Activated CD8-positive, alpha-beta T cell treated with anti-CD3 and anti-CD28 coated beads for 36 hours (primary cell): ENCODE measurements at regions not wholly inside any gene's neighbourhood (a gene's known extent, or its start where the extent isn't known, plus 50 kb on each side); places are given as distances from the start of the nearest gene placed in this dataset.

Source experiments
- ATAC-seq: fragments of 200-7000 bp; cut with Tn5 transposase; one replicate; pipeline ENCODE4 v1.10.0; 2021; ENCODE audit warnings: mild to moderate bottlenecking, moderate library complexity
- CTCF ChIA-PET: fragments of 350-600 bp; sonication (Branson Sonifier 250); formaldehyde crosslinking; loops from one replicate; lab custom pipeline; 2021; ENCODE audit warnings: antibody characterized with exemption; lab: Charles Lee
- POLR2A ChIA-PET: fragments of 350-600 bp; sonication (Branson Sonifier 250); formaldehyde crosslinking; loops from one replicate; lab custom pipeline; 2021; ENCODE audit warnings: antibody characterized with exemption; lab: Charles Lee
- DNase-seq: peaks from one replicate; pipeline ENCODE4 v3.0.0-alpha.2; 2020
- H3K27ac Mint-ChIP-seq: one replicate; pipeline ENCODE4 v1.8.0; 2021; ENCODE audit warnings: mild to moderate bottlenecking, mixed read lengths
- H3K27me3 Mint-ChIP-seq: one replicate; pipeline ENCODE4 v1.8.0; 2021; ENCODE audit warnings: mixed read lengths
- H3K36me3 Mint-ChIP-seq: one replicate; pipeline ENCODE4 v1.8.0; 2021; ENCODE audit warnings: low read depth, mixed read lengths
- H3K4me1 Mint-ChIP-seq: one replicate; pipeline ENCODE4 v1.8.0; 2021; ENCODE audit warnings: low read depth, mixed read lengths
- H3K4me3 Mint-ChIP-seq: one replicate; pipeline ENCODE4 v1.8.0; 2021; ENCODE audit warnings: mild to moderate bottlenecking, moderate library complexity, mixed read lengths
- H3K9me3 Mint-ChIP-seq: one replicate; pipeline ENCODE4 v1.8.0; 2021; ENCODE audit warnings: mixed read lengths
- intact Hi-C: fragments of 100-400 bp; cut with micrococcal nuclease; formaldehyde crosslinking; loops from one replicate; pipeline ENCODE4 v1.10.0; 2022
- TF ChIP-seq, protein P1 (sequence below): fragments of 200-600 bp; IDR thresholded peaks from one replicate; pipeline ENCODE4 v1.8.0; 2022; ENCODE audit warnings: antibody characterized with exemption, mild to moderate bottlenecking

DNA sequence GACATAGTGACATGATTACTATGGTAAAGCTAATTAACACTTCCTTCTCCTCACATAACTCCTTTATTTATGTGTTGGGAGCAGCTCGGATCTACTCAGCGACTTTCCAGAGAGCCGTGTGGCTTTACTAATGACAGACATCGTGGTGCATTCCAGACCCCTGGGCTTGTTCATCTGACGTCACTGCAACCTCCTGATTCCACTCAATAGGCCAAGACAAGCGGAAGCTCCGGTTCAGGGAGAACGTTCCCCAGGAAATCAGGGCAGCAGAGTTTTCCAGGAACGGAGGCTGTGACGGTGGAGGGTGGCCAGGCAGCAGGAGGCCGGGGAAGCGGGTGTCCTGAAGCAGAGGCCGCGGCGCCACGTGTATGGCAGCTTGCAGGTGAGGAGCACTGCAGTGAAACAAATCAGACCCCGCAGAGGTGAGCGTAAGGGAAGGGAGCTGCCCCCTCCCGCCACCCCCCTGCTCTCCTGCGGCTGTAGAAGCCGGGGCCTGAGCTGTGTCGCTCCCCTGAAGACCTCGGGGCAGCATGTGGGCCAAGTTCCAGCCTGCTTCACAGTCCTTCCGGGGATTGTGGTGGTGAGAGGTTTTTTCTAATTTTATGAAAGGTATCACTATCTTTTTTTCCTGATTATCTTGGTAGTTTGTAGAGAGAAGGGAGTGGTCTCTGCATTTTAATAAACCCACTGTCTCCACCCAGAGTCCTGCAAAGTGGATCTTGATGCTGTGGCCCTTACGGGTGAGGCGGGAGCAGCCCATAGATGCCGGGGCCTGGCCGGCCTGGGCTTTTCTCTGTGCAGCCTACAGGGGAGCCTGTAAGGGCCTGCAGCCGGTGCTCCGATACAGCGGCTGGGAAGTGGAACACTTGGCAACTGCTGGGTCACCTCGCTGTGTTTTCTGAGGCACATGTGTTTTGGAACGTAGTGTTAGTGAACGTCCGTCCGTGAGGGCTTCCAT lies 220.4 kb upstream of the IRX4 start:
- Mint-ChIP-seq H3K36me3 (no peaks in the 10 kb centered on the region), H3K9me3 (peaks cover 6% of the 10 kb centered on the region), H3K4me1 (no peaks in the 10 kb centered on the region), H3K4me3 (no peak overlapping the region), H3K27ac (no peak overlapping the region), H3K27me3 (peaks cover 7% of the 10 kb centered on the region)
- ChIA-PET POLR2A (no interaction called here), CTCF (interaction anchor here (0.6 kb wide), 1 partner anchor 85 kb away, joined by 3 read pairs; no protein-coding TSS in a partner anchor)
- TF ChIP-seq, protein P1, sequence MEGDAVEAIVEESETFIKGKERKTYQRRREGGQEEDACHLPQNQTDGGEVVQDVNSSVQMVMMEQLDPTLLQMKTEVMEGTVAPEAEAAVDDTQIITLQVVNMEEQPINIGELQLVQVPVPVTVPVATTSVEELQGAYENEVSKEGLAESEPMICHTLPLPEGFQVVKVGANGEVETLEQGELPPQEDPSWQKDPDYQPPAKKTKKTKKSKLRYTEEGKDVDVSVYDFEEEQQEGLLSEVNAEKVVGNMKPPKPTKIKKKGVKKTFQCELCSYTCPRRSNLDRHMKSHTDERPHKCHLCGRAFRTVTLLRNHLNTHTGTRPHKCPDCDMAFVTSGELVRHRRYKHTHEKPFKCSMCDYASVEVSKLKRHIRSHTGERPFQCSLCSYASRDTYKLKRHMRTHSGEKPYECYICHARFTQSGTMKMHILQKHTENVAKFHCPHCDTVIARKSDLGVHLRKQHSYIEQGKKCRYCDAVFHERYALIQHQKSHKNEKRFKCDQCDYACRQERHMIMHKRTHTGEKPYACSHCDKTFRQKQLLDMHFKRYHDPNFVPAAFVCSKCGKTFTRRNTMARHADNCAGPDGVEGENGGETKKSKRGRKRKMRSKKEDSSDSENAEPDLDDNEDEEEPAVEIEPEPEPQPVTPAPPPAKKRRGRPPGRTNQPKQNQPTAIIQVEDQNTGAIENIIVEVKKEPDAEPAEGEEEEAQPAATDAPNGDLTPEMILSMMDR = no peak
- DNase-seq (no peak), ATAC-seq (no peak)
- intact Hi-C loops = no loop called here

DNA sequence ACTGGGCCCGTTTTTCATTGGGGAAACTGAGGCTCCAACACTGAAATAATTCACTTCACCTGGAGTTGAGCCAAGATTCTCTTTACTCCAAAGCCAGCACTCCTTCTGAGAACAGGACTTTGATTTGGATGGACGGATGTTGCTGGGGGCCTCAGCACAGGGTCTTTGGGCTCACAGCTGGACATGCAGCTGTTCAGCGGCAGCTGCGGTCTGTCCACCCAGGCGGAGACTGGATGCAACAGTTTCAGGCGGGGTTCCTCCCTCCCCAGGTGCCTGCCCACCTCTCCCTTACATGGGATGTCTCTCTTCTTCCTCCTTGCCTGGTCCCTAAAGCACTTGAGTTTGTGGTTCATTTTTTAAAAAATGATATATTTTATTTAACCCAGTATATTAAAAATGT lies 219.0 kb upstream of the IRX4 start:
- DNase-seq = no peak
- H3K27ac Mint-ChIP-seq = no peak overlapping the region
- intact Hi-C loops = no loop called here
- H3K9me3 Mint-ChIP-seq = peaks cover 6% of the 10 kb centered on the region
- H3K4me3 Mint-ChIP-seq = no peak overlapping the region
- H3K36me3 Mint-ChIP-seq = no peaks in the 10 kb centered on the region
- H3K27me3 Mint-ChIP-seq = peaks cover 8% of the 10 kb centered on the region
- no peak for ATAC-seq
- ChIA-PET POLR2A (no interaction called here), CTCF (no interaction called here)
- no peaks in the 10 kb centered on the region for H3K4me1 Mint-ChIP-seq
- TF ChIP-seq, protein P1 = no peak

DNA sequence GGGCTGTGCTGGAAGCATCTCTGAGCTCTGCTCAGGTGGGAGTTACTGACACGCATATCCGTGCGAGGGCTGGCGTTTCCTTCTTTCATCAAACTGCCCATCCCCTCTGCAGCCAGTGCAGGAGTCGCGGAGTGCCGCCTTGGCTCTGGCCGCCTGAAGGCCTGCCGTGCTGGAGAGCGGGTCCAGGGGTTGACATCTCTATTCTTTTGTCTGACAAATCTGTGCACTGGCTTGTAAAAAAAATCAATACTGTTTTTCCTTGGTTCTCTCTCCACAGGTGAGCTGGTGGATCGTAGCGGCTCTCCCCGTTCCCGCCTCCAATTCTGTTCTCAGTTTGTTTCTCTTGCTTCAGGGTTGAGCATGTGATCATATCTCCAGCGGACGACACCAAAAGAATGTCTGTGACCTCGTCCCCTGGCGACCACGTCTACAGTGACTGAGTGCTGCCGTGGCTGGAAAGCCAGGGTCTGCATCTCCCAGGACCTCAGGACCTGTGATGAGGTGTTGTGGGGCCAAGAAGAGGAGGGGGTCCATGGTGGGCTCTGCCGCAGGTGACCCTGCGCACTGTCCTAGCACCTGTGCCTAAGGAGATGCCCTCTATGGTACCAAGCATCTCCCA lies 214.3 kb upstream of the IRX4 start:
- peaks cover 6% of the 10 kb centered on the region for H3K27me3 Mint-ChIP-seq
- intact Hi-C loops = no loop called here
- TF ChIP-seq, protein P1 = no peak
- DNase-seq (no peak), ATAC-seq (no peak)
- no peaks in the 10 kb centered on the region for H3K36me3 Mint-ChIP-seq
- H3K27ac Mint-ChIP-seq = no peak overlapping the region
- H3K4me1 Mint-ChIP-seq = no peaks in the 10 kb centered on the region
- POLR2A ChIA-PET = no interaction called here
- no peaks in the 10 kb centered on the region for H3K9me3 Mint-ChIP-seq
- CTCF ChIA-PET = no interaction called here
- H3K4me3 Mint-ChIP-seq = no peak overlapping the region

DNA sequence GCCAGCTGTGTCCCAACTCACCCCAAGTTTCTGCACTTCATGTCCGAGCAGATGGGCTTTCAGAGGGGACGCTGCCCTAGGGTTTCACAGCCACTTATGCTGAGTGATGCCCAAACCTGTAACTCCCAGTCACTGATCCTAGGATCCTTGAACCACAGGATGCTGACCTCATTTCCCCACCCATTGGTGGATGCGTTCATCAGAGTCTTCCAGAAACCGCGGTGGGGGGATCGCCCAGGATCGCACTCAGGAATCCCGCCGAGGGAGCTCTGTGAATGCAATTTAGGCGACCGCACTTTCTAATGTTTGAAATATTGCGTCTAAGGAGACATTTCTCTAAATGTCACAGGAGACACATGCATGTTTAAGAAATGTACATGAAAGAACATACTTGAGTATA lies 212.3 kb upstream of the IRX4 start:
- Mint-ChIP-seq H3K4me1 (no peaks in the 10 kb centered on the region), H3K36me3 (no peaks in the 10 kb centered on the region), H3K9me3 (no peaks in the 10 kb centered on the region), H3K4me3 (no peak overlapping the region), H3K27ac (no peak overlapping the region), H3K27me3 (peaks cover 3% of the 10 kb centered on the region)
- DNase-seq = no peak
- ATAC-seq = no peak
- TF ChIP-seq, protein P1 = no peak
- ChIA-PET POLR2A (no interaction called here), CTCF (no interaction called here)
- intact Hi-C loops = no loop called here

DNA sequence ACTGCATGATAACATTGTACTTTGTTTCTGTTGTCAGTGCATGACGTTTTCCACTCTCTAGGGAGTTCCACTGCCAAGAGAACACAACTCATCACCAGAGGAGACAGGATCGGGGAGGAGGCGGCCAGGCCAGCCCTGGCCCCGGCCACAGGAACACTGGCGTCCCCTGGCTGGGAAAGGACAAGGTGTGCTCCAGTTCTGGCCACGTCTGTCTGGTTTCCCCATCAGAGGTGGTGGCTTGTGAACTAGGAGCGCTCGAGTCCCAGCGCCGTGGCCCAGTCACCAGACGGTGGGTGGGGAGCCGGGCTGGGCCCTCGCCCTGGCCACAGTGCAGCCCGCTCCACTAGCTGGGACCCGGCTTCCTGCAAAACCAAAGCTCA lies 211.9 kb upstream of the IRX4 start:
- Mint-ChIP-seq H3K36me3 (no peaks in the 10 kb centered on the region), H3K27ac (no peak overlapping the region), H3K9me3 (no peaks in the 10 kb centered on the region), H3K27me3 (peaks cover 1% of the 10 kb centered on the region), H3K4me3 (no peak overlapping the region), H3K4me1 (no peaks in the 10 kb centered on the region)
- ChIA-PET CTCF (no interaction called here), POLR2A (no interaction called here)
- intact Hi-C loops = no loop called here
- no peak for ATAC-seq
- TF ChIP-seq, protein P1 = no peak
- no peak for DNase-seq
